ENCODE measurements at regions not wholly inside any gene's neighbourhood (a gene's known extent, or its start where the extent isn't known, plus 50 kb on each side); places are given as distances from the start of the nearest gene placed in this dataset.
"Not testable (repeated sequence)": the region's sequence is repeated elsewhere in the genome, so short reads cannot be mapped to it uniquely, and the experiment has no call there.

- DNase-seq (ENCODE audit: insufficient read length, low spot score) (no peak), FAIRE-seq (no peak)
Observed at GRCh38 chr9:29422438-29422837, 1849.2 kb upstream of the C9orf72 start.

- FAIRE-seq, result no peak
- no peak for DNase-seq (ENCODE audit: insufficient read length, low spot score)
Observed at GRCh38 chr9:29432191-29432590, 1858.9 kb upstream of the C9orf72 start.

- DNase-seq (ENCODE audit: insufficient read length, low spot score); FAIRE-seq: not testable (repeated sequence)
Observed at GRCh38 chr9:29432656-29433055, 1859.4 kb upstream of the C9orf72 start.

- DNase-seq (ENCODE audit: insufficient read length, low spot score) (no peak), FAIRE-seq (no peak)
Observed at GRCh38 chr9:29435368-29435767, 1862.1 kb upstream of the C9orf72 start.

- FAIRE-seq (no peak), DNase-seq (ENCODE audit: insufficient read length, low spot score) (no peak)
Observed at GRCh38 chr9:29437526-29437925, 1864.2 kb upstream of the C9orf72 start.

- FAIRE-seq (no peak), DNase-seq (ENCODE audit: insufficient read length, low spot score) (no peak)
Observed at GRCh38 chr9:29439961-29440360, 1866.7 kb upstream of the C9orf72 start.

- DNase-seq (ENCODE audit: insufficient read length, low spot score), result no peak
- FAIRE-seq, result no peak
Observed at GRCh38 chr9:29440449-29440848, 1867.2 kb upstream of the C9orf72 start.

- DNase-seq (ENCODE audit: insufficient read length, low spot score) (no peak), FAIRE-seq (no peak)
Observed at GRCh38 chr9:29445751-29446150, 1872.5 kb upstream of the C9orf72 start.

GRCh38 chr9:29449306-29449705 is 1876.0 kb upstream of the C9orf72 start:
- FAIRE-seq, result no peak

GRCh38 chr9:29450343-29450875 is 1877.1 kb upstream of the C9orf72 start:
- DNase-seq (ENCODE audit: insufficient read length, low spot score); FAIRE-seq: not testable (repeated sequence)

More at GRCh38 chr9:29449306-29449705, 1876.0 kb upstream of the C9orf72 start:
- DNase-seq (ENCODE audit: insufficient read length, low spot score), result no peak

- DNase-seq (ENCODE audit: insufficient read length, low spot score) (no peak), FAIRE-seq (no peak)
Observed at GRCh38 chr9:29456940-29457339, 1883.7 kb upstream of the C9orf72 start.

- no peak for DNase-seq (ENCODE audit: insufficient read length, low spot score)
- FAIRE-seq, result no peak
Observed at GRCh38 chr9:29475471-29475870, 1902.2 kb upstream of the C9orf72 start.

- DNase-seq (ENCODE audit: insufficient read length, low spot score) (no peak), FAIRE-seq (no peak)
Observed at GRCh38 chr9:29511680-29512079, 1938.4 kb upstream of the C9orf72 start.

- no peak for FAIRE-seq
- DNase-seq (ENCODE audit: insufficient read length, low spot score), result no peak
Observed at GRCh38 chr9:29514336-29514735, 1941.1 kb upstream of the C9orf72 start.

GRCh38 chr9:29514862-29515261 is 1941.6 kb upstream of the C9orf72 start:
- DNase-seq (ENCODE audit: insufficient read length, low spot score) (no peak), FAIRE-seq (no peak)

GRCh38 chr9:29548436-29548835 is 1975.2 kb upstream of the C9orf72 start:
- no peak for FAIRE-seq
- DNase-seq (ENCODE audit: insufficient read length, low spot score), result no peak

- DNase-seq (ENCODE audit: insufficient read length, low spot score) (no peak), FAIRE-seq (no peak)
Observed at GRCh38 chr9:29555502-29555901, 1982.2 kb upstream of the C9orf72 start.

GRCh38 chr9:29556317-29556716 is 1983.0 kb upstream of the C9orf72 start:
- no peak for FAIRE-seq
- no peak for DNase-seq (ENCODE audit: insufficient read length, low spot score)

- DNase-seq (ENCODE audit: insufficient read length, low spot score) (no peak), FAIRE-seq (no peak)
Observed at GRCh38 chr9:29556746-29557145, 1983.5 kb upstream of the C9orf72 start.

- DNase-seq (ENCODE audit: insufficient read length, low spot score) (no peak), FAIRE-seq (no peak)
Observed at GRCh38 chr9:29564564-29564963, 1991.3 kb upstream of the C9orf72 start.

- FAIRE-seq (no peak), DNase-seq (ENCODE audit: insufficient read length, low spot score) (no peak)
Observed at GRCh38 chr9:29575219-29575618, 2001.9 kb upstream of the C9orf72 start.

GRCh38 chr9:29588361-29588760 is 2015.1 kb upstream of the C9orf72 start:
- DNase-seq (ENCODE audit: insufficient read length, low spot score), result no peak
- no peak for FAIRE-seq

GRCh38 chr9:29609282-29609681 is 2036.0 kb upstream of the C9orf72 start:
- no peak for DNase-seq (ENCODE audit: insufficient read length, low spot score)
- FAIRE-seq, result no peak
